H9 (cell line): ENCODE measurements at regions not wholly inside any gene's neighbourhood (a gene's known extent, or its start where the extent isn't known, plus 50 kb on each side); places are given as distances from the start of the nearest gene placed in this dataset.

Source experiments
- DNase-seq: peaks from one replicate; pipeline ENCODE4 v3.0.0-alpha.2; 2017
- H2AFZ ChIP-seq: one replicate; pipeline ENCODE4 v1.6.1; 2013; ENCODE audit warnings: mild to moderate bottlenecking, low read length, control low read depth, moderate library complexity
- H2AK5ac ChIP-seq: 2 replicates; pipeline ENCODE4 v1.6.1; 2013; ENCODE audit warnings: low read length, control low read depth, mixed read lengths; ENCODE audit not compliant: insufficient read length
- H2BK120ac ChIP-seq: one replicate; pipeline ENCODE4 v1.6.1; 2013; ENCODE audit warnings: low read depth, mild to moderate bottlenecking, low read length, control low read depth, inconsistent platforms; ENCODE audit not compliant: poor library complexity, severe bottlenecking
- H2BK12ac ChIP-seq: 2 replicates; pipeline ENCODE4 v1.6.1; 2013; ENCODE audit warnings: low read length, control low read depth, mixed read lengths, low read depth; ENCODE audit not compliant: insufficient read length
- H2BK15ac ChIP-seq: 2 replicates; pipeline ENCODE4 v1.6.1; 2013; ENCODE audit warnings: low read depth, low read length, control low read depth
- H2BK20ac ChIP-seq: one replicate; pipeline ENCODE4 v1.6.1; 2013; ENCODE audit warnings: low read depth, mild to moderate bottlenecking, low read length, control low read depth, inconsistent platforms; ENCODE audit not compliant: poor library complexity, severe bottlenecking
- H2BK5ac ChIP-seq: 2 replicates; pipeline ENCODE4 v1.6.1; 2013; ENCODE audit warnings: low read length, control low read depth, mixed read lengths; ENCODE audit not compliant: insufficient read length
- H3K14ac ChIP-seq: 2 replicates; pipeline ENCODE4 v1.6.1; 2013; ENCODE audit warnings: low read length, control low read depth; ENCODE audit not compliant: insufficient read depth
- H3K18ac ChIP-seq: 2 replicates; pipeline ENCODE4 v1.6.1; 2013; ENCODE audit warnings: low read depth, mild to moderate bottlenecking, mixed read lengths, low read length, control low read depth; ENCODE audit not compliant: insufficient read length
- H3K23ac ChIP-seq: 2 replicates; pipeline ENCODE4 v1.6.1; 2013; ENCODE audit warnings: low read length, control low read depth, mixed read lengths, low read depth; ENCODE audit not compliant: insufficient read length
- H3K23me2 ChIP-seq: 2 replicates; pipeline ENCODE4 v1.6.1; 2013; ENCODE audit warnings: low read depth, mild to moderate bottlenecking, mixed read lengths, low read length, control low read depth; ENCODE audit not compliant: insufficient read length, poor library complexity, severe bottlenecking
- H3K27ac ChIP-seq: 2 replicates; pipeline ENCODE4 v1.5.1; 2013; ENCODE audit warnings: low read length, control low read depth, mixed read lengths, low read depth; ENCODE audit not compliant: insufficient read length
- H3K27me3 ChIP-seq: 2 replicates; pipeline ENCODE4 v1.6.1; 2013; ENCODE audit warnings: low read length, control low read depth, inconsistent platforms; ENCODE audit not compliant: insufficient read depth
- H3K4ac ChIP-seq: 2 replicates; pipeline ENCODE4 v1.6.1; 2013; ENCODE audit warnings: low read depth, mild to moderate bottlenecking, control low read depth, inconsistent platforms, low read length, moderate library complexity
- H3K4me1 ChIP-seq: 2 replicates; pipeline ENCODE4 v1.6.1; 2013; ENCODE audit warnings: low read length, control low read depth, inconsistent platforms; ENCODE audit not compliant: insufficient read depth
- H3K4me2 ChIP-seq: 2 replicates; pipeline ENCODE4 v1.6.1; 2013; ENCODE audit warnings: low read length, control low read depth, mixed read lengths; ENCODE audit not compliant: insufficient read length, insufficient read depth
- H3K56ac ChIP-seq: 2 replicates; pipeline ENCODE4 v1.6.1; 2013; ENCODE audit warnings: low read depth, mild to moderate bottlenecking, mixed read lengths, low read length, control low read depth; ENCODE audit not compliant: insufficient read length
- H3K79me1 ChIP-seq: 2 replicates; pipeline ENCODE4 v1.6.1; 2013; ENCODE audit warnings: low read depth, mild to moderate bottlenecking, moderate library complexity, low read length, control low read depth, inconsistent platforms; ENCODE audit not compliant: insufficient read depth, poor library complexity, severe bottlenecking
- H3K79me2 ChIP-seq: 2 replicates; pipeline ENCODE4 v1.6.1; 2013; ENCODE audit warnings: low read length, control low read depth, inconsistent platforms; ENCODE audit not compliant: insufficient read depth
- H3K9ac ChIP-seq: 2 replicates; pipeline ENCODE4 v1.6.1; 2013; ENCODE audit warnings: low read length, control low read depth, mixed read lengths; ENCODE audit not compliant: insufficient read length; ENCODE audit errors: extremely low read depth
- H3K9me3 ChIP-seq: one replicate; pipeline ENCODE4 v1.6.1; 2013; ENCODE audit warnings: low read depth, low read length, inconsistent platforms; ENCODE audit not compliant: control insufficient read depth
- H3T11ph ChIP-seq: one replicate; pipeline ENCODE4 v1.6.1; 2013; ENCODE audit warnings: mild to moderate bottlenecking, low read length, control low read depth, inconsistent platforms
- H4K20me1 ChIP-seq: one replicate; pipeline ENCODE4 v1.6.1; 2013; ENCODE audit not compliant: control insufficient read depth, insufficient read length, insufficient read depth
- H4K5ac ChIP-seq: 2 replicates; pipeline ENCODE4 v1.6.1; 2013; ENCODE audit warnings: low read depth, mild to moderate bottlenecking, mixed read lengths, low read length, control low read depth; ENCODE audit not compliant: insufficient read length
- H4K8ac ChIP-seq: replicated peaks from 2 replicates; pipeline ENCODE4 v1.6.1; 2013; ENCODE audit warnings: low read length, control low read depth, mixed read lengths, low read depth; ENCODE audit not compliant: insufficient read length
- H4K91ac ChIP-seq: 2 replicates; pipeline ENCODE4 v1.6.1; 2013; ENCODE audit warnings: low read depth, mild to moderate bottlenecking, moderate library complexity, mixed read lengths, low read length, control low read depth; ENCODE audit not compliant: insufficient read length
- H3K27ac Mint-ChIP-seq, 3 experiments: 2 replicates in 2 of 3; 3 replicates in 1 of 3; pipeline ENCODE4 v1.8.0; 2020 to 2021; ENCODE audit warnings: mixed read lengths in 3 of 3, mild to moderate bottlenecking in 1 of 3, moderate library complexity in 1 of 3
- H3K27me3 Mint-ChIP-seq: 2 replicates; pipeline ENCODE4 v1.8.0; 2021; ENCODE audit warnings: low read depth, mild to moderate bottlenecking, moderate library complexity, mixed read lengths
- H3K36me3 Mint-ChIP-seq, 3 experiments: 2 replicates in 2 of 3; 3 replicates in 1 of 3; pipeline ENCODE4 v1.8.0; 2020 to 2021; ENCODE audit warnings: low read depth in 3 of 3, mixed read lengths in 3 of 3; ENCODE audit not compliant: insufficient read depth in 1 of 3
- H3K4me1 Mint-ChIP-seq, 2 experiments: 2 replicates each; pipeline ENCODE4 v1.8.0; 2020; ENCODE audit warnings: mixed read lengths in 2 of 2
- H3K4me3 Mint-ChIP-seq, 2 experiments: 2 replicates in 1 of 2; 3 replicates in 1 of 2; pipeline ENCODE4 v1.8.0; 2020 to 2021; ENCODE audit warnings: mild to moderate bottlenecking in 2 of 2, mixed read lengths in 2 of 2, moderate library complexity in 1 of 2
- H3K9me3 Mint-ChIP-seq, 2 experiments: 2 replicates in 1 of 2; 3 replicates in 1 of 2; pipeline ENCODE4 v1.8.0; 2020; ENCODE audit warnings: mild to moderate bottlenecking in 2 of 2, mixed read lengths in 2 of 2, moderate library complexity in 1 of 2
- CTCF ChIP-seq: fragments of 200-600 bp; sonication (generic); conservative IDR thresholded peaks from 3 replicates; pipeline ENCODE4 v1.8.0; 2021; ENCODE audit warnings: antibody characterized with exemption, mild to moderate bottlenecking
- WGBS: extraction: QIAGEN DNeasy Blood & Tissue Kit; methylation state at CpG from one replicate; pipeline ENCODE4 v1.1.7; 2013; ENCODE audit warnings: missing lambda C conversion rate, low lambda C conversion rate, mixed read lengths; ENCODE audit not compliant: insufficient read length; ENCODE audit errors: extremely low coverage; 5-methylcytosine and 5-hydroxymethylcytosine counted together

- no CpG with 5 or more reads among the region's 9 CpGs for WGBS
- TF ChIP-seq CTCF = no peak
Measured at GRCh38 chr7:25359471-25360059, 131.3 kb upstream of the NPVF start.

More at GRCh38 chr7:25359471-25360059, 131.3 kb upstream of the NPVF start:
- Histone ChIP-seq H4K91ac (no peak overlapping the region), H3K23ac (no peak overlapping the region), H3K4me1 (no peaks in the 10 kb centered on the region), H3K4me2 (no peak overlapping the region), H3K9me3 (no peaks in the 10 kb centered on the region), H2BK5ac (no peak overlapping the region), H4K8ac (no peak overlapping the region), H2AK5ac (no peak overlapping the region), H3K23me2 (no peaks in the 10 kb centered on the region), H3K14ac (no peak overlapping the region), H3K18ac (no peak overlapping the region), H3K4ac (no peak overlapping the region), H2AFZ (no peak overlapping the region), H4K5ac (no peak overlapping the region), H3K27me3 (no peaks in the 10 kb centered on the region), H3T11ph (no peak overlapping the region), H4K20me1 (no peaks in the 10 kb centered on the region), H2BK12ac (no peak overlapping the region), H2BK15ac (no peak overlapping the region), H3K56ac (no peak overlapping the region), H3K79me2 (no peaks in the 10 kb centered on the region), H3K79me1 (no peaks in the 10 kb centered on the region), H2BK120ac (no peak overlapping the region), H3K9ac (no peak overlapping the region), H3K27ac (no peak overlapping the region), H2BK20ac (no peak overlapping the region)
- Mint-ChIP-seq H3K4me3 (no peak overlapping the region), H3K36me3 (no peaks in the 10 kb centered on the region), H3K4me1 (peaks cover 3 to 7% of the 10 kb centered on the region in 2 experiments; a peak in 2 of 4 replicates), H3K9me3 (no peaks in the 10 kb centered on the region), H3K27me3 (no peaks in the 10 kb centered on the region), H3K27ac (no peak overlapping the region)
- DNase-seq = no peak
